ENCODE measurements at regions not wholly inside any gene's neighbourhood (a gene's known extent, or its start where the extent isn't known, plus 50 kb on each side); places are given as distances from the start of the nearest gene placed in this dataset.

DNA sequence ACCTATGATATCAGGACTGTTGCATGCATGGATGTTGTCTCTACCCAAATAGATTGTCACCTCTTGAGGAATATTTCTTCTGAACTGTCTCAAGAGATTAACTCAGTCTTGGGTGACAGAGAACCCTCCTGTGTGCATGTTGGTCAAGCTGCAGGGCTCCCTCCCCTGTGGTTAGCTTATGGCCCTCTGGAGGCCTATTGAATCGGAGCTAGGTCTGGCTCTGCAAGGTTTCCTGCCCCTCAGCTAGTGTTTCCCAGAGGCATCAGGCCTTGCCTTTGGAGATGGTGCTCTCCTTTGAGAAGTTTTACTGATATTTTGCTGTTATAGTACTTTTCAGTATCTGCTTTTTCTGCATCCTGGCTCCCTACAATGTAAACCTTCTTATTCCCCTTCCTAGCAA is 769.2 kb upstream of the FAM98A start:
- TF ChIP-seq TAF1 (IDR thresholded peaks at IDR 0.05; ENCODE audit: borderline replicate concordance, low read depth, low read length): no peak
- no peak for TF ChIP-seq POLR2A (IDR thresholded peaks at IDR 0.05; ENCODE audit: low read depth, low read length)
- TF ChIP-seq POLR2AphosphoS5 (IDR thresholded peaks at IDR 0.05; ENCODE audit: low read depth, low read length): no peak
- DNase-seq (ENCODE audit: insufficient read length) (no peak), FAIRE-seq (no peak)

DNA sequence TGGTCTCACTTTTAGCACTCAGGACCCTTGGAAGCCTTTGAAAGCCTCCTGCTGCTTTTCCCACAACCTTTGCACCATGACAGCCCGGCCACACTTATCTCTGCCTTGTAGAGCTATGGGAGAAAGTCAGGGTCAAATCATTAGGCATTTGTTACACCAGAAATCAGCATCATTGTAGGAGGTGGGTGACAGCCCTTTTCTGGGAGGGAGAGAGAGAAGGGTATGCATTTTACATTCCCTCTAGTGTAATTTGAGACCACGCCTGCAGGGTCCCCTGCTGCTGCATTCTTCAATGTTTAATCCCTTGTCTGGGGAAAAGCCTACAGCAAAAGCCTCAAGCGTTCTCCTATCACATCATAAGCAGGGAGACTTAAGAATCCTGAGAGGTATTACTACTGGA is 766.8 kb upstream of the FAM98A start:
- TF ChIP-seq TAF1 (IDR thresholded peaks at IDR 0.05; ENCODE audit: borderline replicate concordance, low read depth, low read length) (no peak), POLR2AphosphoS5 (IDR thresholded peaks at IDR 0.05; ENCODE audit: low read depth, low read length) (no peak), POLR2A (IDR thresholded peaks at IDR 0.05; ENCODE audit: low read depth, low read length) (no peak)
- no peak for DNase-seq (ENCODE audit: insufficient read length)
- FAIRE-seq: no peak

DNA sequence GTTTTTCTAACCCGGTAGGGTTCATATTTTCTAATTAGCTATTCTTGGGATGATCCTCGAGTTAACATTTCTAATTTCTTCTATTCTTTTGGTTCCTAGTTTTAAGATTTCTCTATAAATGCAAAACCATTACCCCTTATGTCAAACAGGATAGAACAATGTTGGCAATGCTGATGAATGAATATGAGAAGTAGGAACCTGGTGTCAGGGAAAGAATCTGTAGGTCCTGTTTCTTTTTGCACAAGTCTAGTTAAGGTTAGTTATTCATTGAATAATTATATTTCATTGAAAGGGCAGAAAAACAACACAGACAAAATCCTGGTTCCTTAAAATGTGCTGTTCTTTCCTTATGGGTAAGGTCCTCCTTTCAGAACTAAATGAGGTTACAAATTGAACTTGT is 766.4 kb upstream of the FAM98A start:
- FAIRE-seq (no peak), DNase-seq (ENCODE audit: insufficient read length) (no peak)
- TF ChIP-seq TAF1 (IDR thresholded peaks at IDR 0.05; ENCODE audit: borderline replicate concordance, low read depth, low read length) (no peak), POLR2AphosphoS5 (IDR thresholded peaks at IDR 0.05; ENCODE audit: low read depth, low read length) (no peak), POLR2A (IDR thresholded peaks at IDR 0.05; ENCODE audit: low read depth, low read length) (no peak)

DNA sequence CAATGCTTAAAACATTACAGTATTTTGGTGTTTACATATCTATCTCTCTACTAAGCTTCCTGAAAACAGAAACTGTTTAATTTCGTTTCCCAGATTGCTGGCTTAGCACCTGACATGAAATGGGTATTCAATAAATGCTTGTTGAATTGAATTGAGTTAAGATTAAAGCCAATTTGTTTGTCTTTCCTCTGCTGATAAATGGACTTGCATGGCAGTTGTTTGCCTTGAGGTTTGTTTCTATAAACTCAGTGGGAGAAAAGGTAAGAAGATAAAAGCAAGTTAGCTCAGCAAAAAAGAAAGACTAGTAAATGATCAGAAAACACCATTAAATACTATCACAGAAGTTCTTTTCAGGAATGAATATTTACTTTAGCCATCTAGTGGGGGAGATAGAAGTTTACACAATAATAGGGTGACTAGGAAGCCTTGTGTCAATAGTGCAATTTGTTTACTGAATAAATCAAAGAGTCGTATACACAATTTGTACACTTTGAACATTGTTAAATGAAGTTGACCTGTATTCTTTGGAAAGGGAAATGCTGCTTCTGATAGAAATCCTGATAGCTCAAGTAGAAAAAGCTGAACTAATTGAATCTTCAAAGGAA is 754.5 kb upstream of the FAM98A start:
- TF ChIP-seq TAF1 (IDR thresholded peaks at IDR 0.05; ENCODE audit: borderline replicate concordance, low read depth, low read length) (no peak), POLR2AphosphoS5 (IDR thresholded peaks at IDR 0.05; ENCODE audit: low read depth, low read length) (no peak), POLR2A (IDR thresholded peaks at IDR 0.05; ENCODE audit: low read depth, low read length) (no peak)
- FAIRE-seq: no peak
- no peak for DNase-seq (ENCODE audit: insufficient read length)

DNA sequence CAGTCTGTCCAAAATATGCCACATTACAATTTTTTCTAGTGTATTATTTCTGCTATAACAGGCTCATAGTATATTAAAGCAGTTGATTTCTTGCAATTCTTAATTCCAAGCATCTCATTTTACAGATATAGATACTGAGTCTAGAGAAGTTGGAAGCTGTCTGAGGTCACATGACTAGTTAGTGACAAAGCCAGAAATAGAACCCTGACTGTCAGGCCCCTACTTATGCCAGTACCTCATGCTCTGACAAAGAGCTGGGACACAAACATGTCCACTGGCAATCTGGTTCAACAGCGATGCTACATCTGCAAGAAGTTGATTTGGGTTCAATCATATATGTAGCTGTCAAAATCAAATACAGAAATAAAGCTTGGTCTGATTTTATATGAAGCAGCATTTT is 750.4 kb upstream of the FAM98A start:
- DNase-seq (ENCODE audit: insufficient read length): no peak
- FAIRE-seq: no peak
- no peak for TF ChIP-seq TAF1 (IDR thresholded peaks at IDR 0.05; ENCODE audit: borderline replicate concordance, low read depth, low read length)
- TF ChIP-seq POLR2AphosphoS5 (IDR thresholded peaks at IDR 0.05; ENCODE audit: low read depth, low read length): no peak
- no peak for TF ChIP-seq POLR2A (IDR thresholded peaks at IDR 0.05; ENCODE audit: low read depth, low read length)

DNA sequence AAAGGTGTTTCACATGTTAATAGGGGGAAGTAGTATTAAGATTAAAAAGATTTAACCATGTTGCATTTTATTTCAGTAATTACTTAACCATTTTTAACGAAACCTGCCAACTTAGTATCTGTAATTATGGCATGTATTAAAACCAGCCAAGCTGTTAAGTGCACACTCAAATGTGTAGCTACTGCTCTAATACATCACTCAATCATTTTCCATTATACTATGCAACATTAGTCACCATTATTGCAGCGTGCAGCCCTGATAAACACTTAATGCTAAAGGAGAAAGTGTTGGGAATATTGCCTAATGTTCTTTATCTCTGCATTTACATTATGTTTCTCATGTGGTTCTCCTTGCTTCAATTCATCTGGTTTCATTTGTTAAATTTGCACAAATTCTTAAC is 745.9 kb upstream of the FAM98A start:
- FAIRE-seq (no peak), DNase-seq (ENCODE audit: insufficient read length) (no peak)

DNA sequence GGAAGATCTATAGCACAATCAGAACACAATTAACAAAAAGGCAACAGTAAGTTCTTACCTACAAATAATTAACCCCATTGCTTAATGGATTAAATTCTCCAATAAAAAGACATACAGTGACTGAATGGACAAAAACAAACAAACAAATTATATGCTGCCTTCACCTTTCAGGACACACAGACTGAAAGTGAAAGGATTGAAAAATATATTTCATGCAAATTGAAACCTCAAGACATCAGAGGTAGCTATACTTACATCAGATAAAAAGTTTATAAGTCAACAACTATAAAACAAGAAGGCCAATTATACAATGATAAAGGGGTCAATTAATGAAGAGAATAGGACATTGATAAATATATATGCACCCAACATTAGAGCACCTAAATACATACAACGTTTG is 741.2 kb upstream of the FAM98A start:
- DNase-seq (ENCODE audit: insufficient read length): no peak
- no peak for TF ChIP-seq POLR2AphosphoS5 (IDR thresholded peaks at IDR 0.05; ENCODE audit: low read depth, low read length)
- TF ChIP-seq POLR2A (IDR thresholded peaks at IDR 0.05; ENCODE audit: low read depth, low read length): no peak
- no peak for TF ChIP-seq TAF1 (IDR thresholded peaks at IDR 0.05; ENCODE audit: borderline replicate concordance, low read depth, low read length)
- FAIRE-seq: no peak

More for the DNA sequence above, 745.9 kb upstream of the FAM98A start:
- TF ChIP-seq TAF1 (IDR thresholded peaks at IDR 0.05; ENCODE audit: borderline replicate concordance, low read depth, low read length) (no peak), POLR2A (IDR thresholded peaks at IDR 0.05; ENCODE audit: low read depth, low read length) (no peak), POLR2AphosphoS5 (IDR thresholded peaks at IDR 0.05; ENCODE audit: low read depth, low read length) (no peak)

DNA sequence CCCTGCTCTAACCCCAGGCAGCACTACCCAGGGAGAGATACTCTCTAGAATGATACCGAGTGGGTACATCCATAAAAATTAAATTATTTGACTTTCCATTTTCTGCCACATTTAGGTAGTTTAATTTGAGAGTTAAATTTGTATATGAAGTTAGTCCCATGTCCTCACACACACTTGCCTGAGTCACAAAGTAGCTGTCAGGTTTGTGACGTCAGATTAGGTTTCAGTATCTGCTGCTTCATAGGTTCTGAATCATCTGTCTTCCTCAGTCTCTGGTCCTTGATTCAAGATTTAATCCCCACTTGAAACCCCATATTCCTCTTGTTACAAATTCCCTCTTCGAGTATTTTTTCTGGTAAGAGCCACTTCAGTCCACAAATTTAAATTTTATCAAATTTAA is 738.6 kb upstream of the FAM98A start:
- TF ChIP-seq POLR2A (IDR thresholded peaks at IDR 0.05; ENCODE audit: low read depth, low read length): no peak

DNA sequence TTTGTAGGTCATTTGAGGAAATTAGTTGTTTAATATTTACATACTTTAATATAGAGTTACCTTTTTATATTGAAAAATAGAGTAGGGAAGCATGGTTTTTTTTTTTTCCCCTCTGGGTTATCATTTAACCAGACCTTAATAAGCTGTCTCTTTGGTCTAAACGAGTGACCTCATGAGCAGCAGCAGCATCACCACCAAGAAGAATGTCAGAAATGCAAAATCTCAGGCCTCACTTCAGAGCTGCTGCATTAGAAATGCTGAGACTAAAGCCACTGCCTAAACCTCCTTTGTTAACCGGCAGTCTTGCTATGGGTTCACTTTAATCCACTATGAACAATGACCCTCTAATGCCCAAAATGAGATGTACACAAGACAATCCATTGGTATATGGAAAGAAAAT is 733.7 kb upstream of the FAM98A start:
- FAIRE-seq (no peak), DNase-seq (ENCODE audit: insufficient read length) (no peak)
- TF ChIP-seq POLR2A (IDR thresholded peaks at IDR 0.05; ENCODE audit: low read depth, low read length) (no peak), TAF1 (IDR thresholded peaks at IDR 0.05; ENCODE audit: borderline replicate concordance, low read depth, low read length) (no peak), POLR2AphosphoS5 (IDR thresholded peaks at IDR 0.05; ENCODE audit: low read depth, low read length) (no peak)

More for the DNA sequence above, 738.6 kb upstream of the FAM98A start:
- DNase-seq (ENCODE audit: insufficient read length): no peak
- no peak for FAIRE-seq

DNA sequence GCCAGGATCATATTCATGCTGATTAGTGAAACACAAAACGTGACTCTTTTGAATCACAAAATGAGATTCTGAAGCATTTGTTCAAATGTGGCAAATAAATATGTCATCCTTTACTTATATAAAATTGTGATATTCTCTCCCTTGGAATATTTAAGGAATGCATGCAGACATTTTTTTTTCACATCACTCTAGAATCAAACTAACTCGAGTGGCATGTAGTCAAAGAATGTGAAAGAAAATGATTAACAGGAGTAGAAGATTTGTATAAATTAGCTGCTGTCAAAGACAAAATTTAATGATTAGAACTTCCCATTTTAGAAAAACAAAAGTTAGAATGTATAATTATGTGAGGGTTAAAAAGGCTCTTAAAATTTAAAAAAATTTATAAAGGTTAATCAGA is 721.0 kb upstream of the FAM98A start:
- no peak for TF ChIP-seq POLR2A (IDR thresholded peaks at IDR 0.05; ENCODE audit: low read depth, low read length)
- no peak for TF ChIP-seq TAF1 (IDR thresholded peaks at IDR 0.05; ENCODE audit: borderline replicate concordance, low read depth, low read length)
- no peak for TF ChIP-seq POLR2AphosphoS5 (IDR thresholded peaks at IDR 0.05; ENCODE audit: low read depth, low read length)
- no peak for DNase-seq (ENCODE audit: insufficient read length)
- no peak for FAIRE-seq

DNA sequence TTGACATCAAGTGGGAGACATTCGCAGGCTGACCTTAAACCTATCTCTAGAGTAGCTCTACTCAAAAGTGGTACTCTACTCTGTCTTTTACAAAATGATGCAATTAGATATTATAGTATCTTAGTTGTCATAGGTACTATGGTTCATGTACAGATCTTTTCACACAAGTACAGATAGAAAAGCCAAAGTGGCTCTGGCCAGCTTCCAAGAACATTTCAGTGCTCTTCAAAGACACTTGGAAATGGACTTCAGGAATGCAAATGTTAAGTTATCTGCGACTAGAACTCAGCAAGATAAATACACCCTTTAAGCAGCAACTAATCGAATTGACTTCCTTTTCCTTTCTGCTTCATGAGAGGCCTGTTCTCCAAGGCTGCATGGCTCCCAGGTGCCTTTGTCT is 718.7 kb upstream of the FAM98A start:
- TF ChIP-seq POLR2AphosphoS5 (IDR thresholded peaks at IDR 0.05; ENCODE audit: low read depth, low read length): no peak
- TF ChIP-seq POLR2A (IDR thresholded peaks at IDR 0.05; ENCODE audit: low read depth, low read length): no peak
- no peak for TF ChIP-seq TAF1 (IDR thresholded peaks at IDR 0.05; ENCODE audit: borderline replicate concordance, low read depth, low read length)
- no peak for FAIRE-seq
- no peak for DNase-seq (ENCODE audit: insufficient read length)

DNA sequence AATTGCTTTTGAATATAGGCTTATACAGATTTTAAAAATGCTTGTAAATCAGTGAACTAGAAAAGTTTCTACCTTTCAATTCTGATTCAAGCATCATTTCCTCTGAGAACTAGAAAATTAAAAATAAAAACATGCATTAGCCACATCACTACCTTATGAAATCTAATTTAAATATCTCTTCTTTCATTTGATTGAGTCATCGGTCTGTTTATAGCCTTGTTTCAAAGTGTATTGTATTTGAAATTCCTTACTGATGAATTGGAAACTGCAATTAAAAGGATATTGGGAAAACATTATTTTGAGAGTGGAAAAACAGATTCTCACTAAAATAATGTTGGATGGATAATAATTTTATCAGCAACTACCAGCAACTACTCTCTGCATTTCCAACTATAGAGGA is 717.7 kb upstream of the FAM98A start:
- no peak for DNase-seq (ENCODE audit: insufficient read length)
- TF ChIP-seq POLR2A (IDR thresholded peaks at IDR 0.05; ENCODE audit: low read depth, low read length) (no peak), TAF1 (IDR thresholded peaks at IDR 0.05; ENCODE audit: borderline replicate concordance, low read depth, low read length) (no peak), POLR2AphosphoS5 (IDR thresholded peaks at IDR 0.05; ENCODE audit: low read depth, low read length) (no peak)
- no peak for FAIRE-seq

DNA sequence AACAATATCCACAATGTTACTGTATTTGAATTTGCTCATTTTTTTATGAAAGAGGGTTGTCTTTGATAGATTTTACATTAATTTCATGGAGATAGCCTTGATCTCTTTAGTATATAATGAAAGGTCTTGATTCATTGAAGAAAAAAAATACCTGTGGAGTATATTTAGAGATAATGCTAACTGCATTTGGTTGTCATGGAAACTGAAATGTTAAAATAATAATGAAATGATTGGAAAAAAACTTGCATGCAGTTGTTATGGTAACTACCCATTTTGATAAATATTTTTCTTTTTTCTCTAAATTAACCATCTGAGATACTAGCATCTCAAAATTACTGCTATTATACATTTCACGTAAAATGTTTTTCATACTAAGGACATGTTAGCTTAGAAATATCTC is 712.7 kb upstream of the FAM98A start:
- no peak for FAIRE-seq
- TF ChIP-seq TAF1 (IDR thresholded peaks at IDR 0.05; ENCODE audit: borderline replicate concordance, low read depth, low read length): no peak
- no peak for TF ChIP-seq POLR2A (IDR thresholded peaks at IDR 0.05; ENCODE audit: low read depth, low read length)
- no peak for TF ChIP-seq POLR2AphosphoS5 (IDR thresholded peaks at IDR 0.05; ENCODE audit: low read depth, low read length)
- DNase-seq (ENCODE audit: insufficient read length): no peak
